C4-2B (cell line): ENCODE measurements at regions not wholly inside any gene's neighbourhood (a gene's known extent, or its start where the extent isn't known, plus 50 kb on each side); places are given as distances from the start of the nearest gene placed in this dataset.

Source experiments
- H3K27ac ChIP-seq: fragments of 450-650 bp; 2 replicates; pipeline ENCODE4 v1.5.1; 2017
- CTCF ChIP-seq: fragments of 450-650 bp; conservative IDR thresholded peaks from 2 replicates; pipeline ENCODE4 v1.5.1; 2017; ENCODE audit warnings: mild to moderate bottlenecking
- ZFX ChIP-seq: fragments of 450-650 bp; IDR thresholded peaks from 2 replicates; pipeline ENCODE4 v1.6.1; 2017

GRCh38 chr13:99055281-99055680 lies 77.4 kb upstream of the DOCK9 start:
- TF ChIP-seq CTCF (no peak), ZFX (no peak)
- no peak overlapping the region for H3K27ac ChIP-seq

- no peak for TF ChIP-seq ZFX
- no peak for TF ChIP-seq CTCF
- no peak overlapping the region for H3K27ac ChIP-seq
Observed at GRCh38 chr13:99055735-99056134, 77.9 kb upstream of the DOCK9 start.

- TF ChIP-seq CTCF (no peak), ZFX (no peak)
- H3K27ac ChIP-seq, result no peak overlapping the region
Observed at GRCh38 chr13:99056381-99057014, 78.6 kb upstream of the DOCK9 start.

- TF ChIP-seq ZFX (no peak), CTCF (no peak)
- H3K27ac ChIP-seq, result no peak overlapping the region
Observed at GRCh38 chr13:99057310-99057975, 79.6 kb upstream of the DOCK9 start.

- no peak for TF ChIP-seq CTCF
- TF ChIP-seq ZFX, result no peak
- H3K27ac ChIP-seq, result no peak overlapping the region
Observed at GRCh38 chr13:99058527-99059495, 80.9 kb upstream of the DOCK9 start.

GRCh38 chr13:99059498-99060075 lies 81.7 kb upstream of the DOCK9 start:
- no peak for TF ChIP-seq ZFX
- no peak for TF ChIP-seq CTCF
- H3K27ac ChIP-seq, result no peak overlapping the region
